HG02870 (cell line): ENCODE measurements at regions not wholly inside any gene's neighbourhood (a gene's known extent, or its start where the extent isn't known, plus 50 kb on each side); places are given as distances from the start of the nearest gene placed in this dataset.

Experiments
- ATAC-seq: cut with Tn5 transposase; IDR thresholded peaks from one replicate; pipeline ENCODE4 v1.9.1; 2021; ENCODE audit warnings: mild to moderate bottlenecking, moderate library complexity; ENCODE audit not compliant: unreplicated experiment

GRCh38 chr15:88322461-88322860 lies 65.9 kb upstream of the NTRK3 start:
- no peak for ATAC-seq

- ATAC-seq, result no peak
Measured at GRCh38 chr15:88321271-88321670, 64.7 kb upstream of the NTRK3 start.

GRCh38 chr15:88316586-88316985 lies 60.0 kb upstream of the NTRK3 start:
- no peak for ATAC-seq

GRCh38 chr15:88315221-88315878 lies 58.8 kb upstream of the NTRK3 start:
- no peak for ATAC-seq

GRCh38 chr15:88312941-88313579 lies 56.5 kb upstream of the NTRK3 start:
- ATAC-seq, result no peak

GRCh38 chr15:88309363-88309762 lies 52.8 kb upstream of the NTRK3 start:
- ATAC-seq, result no peak

- ATAC-seq, result no peak
Measured at GRCh38 chr15:88307344-88307743, 50.8 kb upstream of the NTRK3 start.
